HUES48 (cell line): ENCODE measurements at regions not wholly inside any gene's neighbourhood (a gene's known extent, or its start where the extent isn't known, plus 50 kb on each side); places are given as distances from the start of the nearest gene placed in this dataset.
"Not testable (repeated sequence)": the region's sequence is repeated elsewhere in the genome, so short reads cannot be mapped to it uniquely, and the experiment has no call there.

Experiments
- H3K27ac ChIP-seq: one replicate; pipeline ENCODE4 v1.7.0; 2013; ENCODE audit warnings: low read depth, low read length, inconsistent platforms
- H3K27me3 ChIP-seq: 2 replicates; pipeline ENCODE4 v1.6.1; 2013; ENCODE audit warnings: mild to moderate bottlenecking, low read length; ENCODE audit not compliant: control insufficient read depth, insufficient read depth
- H3K36me3 ChIP-seq: 2 replicates; pipeline ENCODE4 v1.6.1; 2013; ENCODE audit warnings: low read length; ENCODE audit not compliant: control insufficient read depth, insufficient read depth
- H3K4me1 ChIP-seq: 2 replicates; pipeline ENCODE4 v1.6.1; 2013; ENCODE audit warnings: mild to moderate bottlenecking, low read length; ENCODE audit not compliant: control insufficient read depth, insufficient read depth
- H3K4me3 ChIP-seq: 2 replicates; pipeline ENCODE4 v1.5.1; 2013; ENCODE audit warnings: mild to moderate bottlenecking, low read depth, low read length
- H3K9ac ChIP-seq: 2 replicates; pipeline ENCODE4 v1.6.1; 2013; ENCODE audit warnings: mild to moderate bottlenecking, low read depth, low read length, moderate library complexity
- H3K9me3 ChIP-seq: 2 replicates; pipeline ENCODE4 v1.6.1; 2013; ENCODE audit warnings: low read length; ENCODE audit not compliant: control insufficient read depth, insufficient read depth

DNA sequence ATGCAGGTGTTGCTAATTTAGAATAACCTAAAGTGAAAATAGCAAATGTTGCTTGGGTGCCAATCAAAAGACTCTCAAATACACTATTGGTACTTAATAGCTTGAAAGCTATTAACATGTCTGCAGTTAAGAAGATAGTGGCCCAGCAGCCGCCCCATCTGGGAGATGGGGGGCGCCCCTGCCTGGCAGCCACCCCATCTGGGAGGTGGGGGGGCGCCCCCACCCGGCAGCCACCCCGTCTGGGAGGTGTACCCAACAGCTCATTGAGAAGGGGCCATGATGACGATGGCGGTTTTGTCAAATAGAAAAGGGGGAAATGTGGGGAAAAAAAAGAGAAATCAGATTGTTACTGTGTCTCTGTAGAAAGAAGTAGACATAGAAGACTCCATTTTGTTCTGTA, 923.1 kb upstream of the MDGA2 start:
- Histone ChIP-seq H3K27me3 (no peaks in the 10 kb centered on the region), H3K27ac (no peak overlapping the region), H3K4me3 (no peak overlapping the region), H3K36me3 (no peaks in the 10 kb centered on the region), H3K4me1 (no peaks in the 10 kb centered on the region), H3K9ac (no peak overlapping the region), H3K9me3 (no peaks in the 10 kb centered on the region)

DNA sequence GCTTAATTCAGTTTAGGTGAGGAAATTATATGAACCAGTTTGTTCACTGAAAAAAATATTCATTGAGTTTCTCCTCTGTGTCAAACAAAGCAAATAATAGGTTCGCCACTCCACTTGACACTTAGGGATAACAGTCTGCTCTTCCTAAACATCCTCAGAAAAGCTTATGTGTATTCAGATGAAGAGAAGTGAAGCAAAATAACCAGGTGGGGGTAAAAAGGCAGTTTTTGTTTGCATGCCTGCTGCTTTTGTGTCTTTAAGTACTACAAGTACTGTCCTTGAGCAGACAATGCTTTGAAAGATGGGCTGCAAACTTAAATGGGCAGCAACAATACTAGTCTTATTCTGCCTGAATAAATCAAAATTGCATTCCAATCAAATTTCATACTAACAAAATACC, 910.7 kb upstream of the MDGA2 start:
- Histone ChIP-seq H3K9me3 (no peaks in the 10 kb centered on the region), H3K27ac (peak overlapping the region; percentile 31), H3K4me1 (peaks cover 13% of the 10 kb centered on the region), H3K4me3 (no peak overlapping the region), H3K9ac (no peak overlapping the region), H3K36me3 (no peaks in the 10 kb centered on the region), H3K27me3 (peaks cover 4% of the 10 kb centered on the region; the same call in 1 of the 2 replicates)

DNA sequence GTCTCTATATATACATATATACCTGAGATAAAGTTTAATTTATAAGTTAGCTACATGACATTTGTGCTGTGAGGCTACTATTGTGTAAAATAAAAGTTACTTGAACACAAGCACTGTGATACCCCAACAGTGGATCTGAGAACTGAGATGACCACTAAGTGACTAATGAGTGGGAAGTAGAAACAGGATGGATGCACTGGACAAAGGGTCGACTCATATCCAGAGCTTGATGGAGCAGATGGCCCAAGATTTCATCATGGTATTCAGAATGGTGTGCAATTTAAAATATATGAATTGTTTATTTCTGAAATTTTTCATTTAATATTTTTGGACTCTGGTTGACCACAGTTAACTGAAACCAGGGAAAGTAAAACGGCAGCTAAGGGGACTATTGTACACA, 908.6 kb upstream of the MDGA2 start:
- Histone ChIP-seq H3K27ac (no peak overlapping the region), H3K9ac (no peak overlapping the region), H3K36me3 (no peaks in the 10 kb centered on the region), H3K4me1 (peaks cover 13% of the 10 kb centered on the region), H3K4me3 (no peak overlapping the region), H3K9me3 (no peaks in the 10 kb centered on the region), H3K27me3 (no peaks in the 10 kb centered on the region; the same call in 1 of the 2 replicates)

DNA sequence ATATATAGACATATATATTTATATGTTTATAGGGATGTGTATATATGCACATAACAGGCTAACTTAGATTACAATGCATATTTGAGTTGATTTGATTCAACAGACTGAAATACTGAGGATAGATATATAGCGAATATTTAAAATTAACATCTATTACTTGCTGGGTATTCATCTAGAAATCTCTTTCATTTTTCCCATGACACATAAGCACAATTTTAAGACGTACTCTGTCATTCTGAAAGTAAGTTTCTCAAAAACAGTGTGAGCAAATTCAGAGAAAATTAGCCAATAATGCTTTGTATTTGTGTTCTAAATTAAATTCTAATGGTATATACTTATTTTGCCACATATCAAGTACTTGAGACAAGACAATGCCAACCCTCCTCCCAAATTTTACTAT, 907.5 kb upstream of the MDGA2 start:
- no peaks in the 10 kb centered on the region for H3K9me3 ChIP-seq
- H3K4me3 ChIP-seq, result no peak overlapping the region
- peaks cover 13% of the 10 kb centered on the region for H3K4me1 ChIP-seq
- H3K36me3 ChIP-seq, result no peaks in the 10 kb centered on the region
- no peak overlapping the region for H3K27ac ChIP-seq
- H3K27me3 ChIP-seq, result no peaks in the 10 kb centered on the region
- H3K9ac ChIP-seq, result no peak overlapping the region

DNA sequence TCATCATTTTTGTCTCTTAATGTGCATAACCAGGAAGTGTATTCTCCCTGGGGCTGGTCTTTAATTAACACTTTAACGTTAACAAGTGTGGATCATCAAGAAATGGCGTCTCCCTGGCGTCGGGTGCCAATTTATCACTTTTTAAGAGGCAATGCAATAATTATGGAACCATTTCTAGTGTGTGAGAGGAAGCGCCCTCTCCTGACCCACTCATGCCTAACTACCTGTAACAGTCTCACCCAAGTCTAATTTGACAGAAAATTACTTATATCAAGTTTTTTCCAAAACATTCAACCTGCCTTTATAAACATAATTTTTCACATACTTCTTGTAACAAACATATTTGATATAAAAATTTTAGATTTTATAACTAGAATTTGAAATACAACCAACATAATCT, 905.3 kb upstream of the MDGA2 start:
- Histone ChIP-seq H3K4me1 (peaks cover 7% of the 10 kb centered on the region), H3K27me3 (no peaks in the 10 kb centered on the region), H3K4me3 (no peak overlapping the region), H3K27ac (no peak overlapping the region), H3K9ac (no peak overlapping the region), H3K36me3 (no peaks in the 10 kb centered on the region), H3K9me3 (peaks cover 3% of the 10 kb centered on the region; the same call in 1 of the 2 replicates)

DNA sequence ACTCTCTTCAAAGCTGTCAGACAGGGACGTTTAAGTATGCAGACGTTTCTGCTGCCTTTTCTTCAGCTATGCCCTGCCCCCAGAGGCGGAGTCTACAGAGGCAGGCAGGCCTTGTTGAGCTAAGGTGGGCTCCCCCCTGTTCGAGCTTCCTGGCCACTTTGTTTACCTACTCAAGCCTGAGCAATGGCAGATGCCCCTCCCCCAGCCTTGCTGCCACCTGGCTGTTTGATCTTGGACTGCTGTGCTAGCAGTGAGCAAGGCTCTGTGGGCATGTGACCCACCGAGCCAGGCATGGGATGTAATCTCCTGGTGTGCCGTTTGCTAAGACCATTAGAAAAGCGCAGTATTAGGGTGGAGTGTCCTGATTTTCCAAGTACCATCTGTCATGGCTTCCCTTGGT, 900.4 kb upstream of the MDGA2 start:
- H3K4me3 ChIP-seq, result no peak overlapping the region
- peaks cover 6% of the 10 kb centered on the region for H3K9me3 ChIP-seq
- no peak overlapping the region for H3K9ac ChIP-seq
- H3K4me1 ChIP-seq, result peaks cover 5% of the 10 kb centered on the region; the same call in 1 of the 2 replicates
- no peak overlapping the region for H3K27ac ChIP-seq
- no peaks in the 10 kb centered on the region for H3K27me3 ChIP-seq
- no peaks in the 10 kb centered on the region for H3K36me3 ChIP-seq

DNA sequence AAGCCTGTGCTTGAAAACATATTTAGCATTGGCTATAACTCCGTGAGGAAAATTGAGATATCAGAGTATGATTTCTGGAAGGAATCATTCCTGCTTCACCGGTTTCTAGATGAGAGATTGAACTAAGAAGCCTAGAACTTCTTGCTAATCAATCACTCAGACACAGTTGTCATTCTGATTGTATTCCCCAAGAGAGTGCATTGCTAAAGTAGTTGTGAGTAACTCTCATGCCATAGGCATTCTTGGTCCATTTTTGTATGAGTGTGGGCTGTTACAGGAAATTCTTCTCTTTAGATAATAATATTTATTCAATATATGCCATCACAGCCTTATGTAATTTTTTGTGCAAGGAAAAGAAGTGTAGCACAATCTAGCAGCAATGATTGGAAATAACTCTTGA, 893.3 kb upstream of the MDGA2 start:
- Histone ChIP-seq H3K9me3 (peaks cover 9% of the 10 kb centered on the region), H3K27me3 (no peaks in the 10 kb centered on the region), H3K36me3 (no peaks in the 10 kb centered on the region), H3K4me1 (peaks cover 10% of the 10 kb centered on the region), H3K9ac (no peak overlapping the region), H3K4me3 (no peak overlapping the region), H3K27ac (no peak overlapping the region)

DNA sequence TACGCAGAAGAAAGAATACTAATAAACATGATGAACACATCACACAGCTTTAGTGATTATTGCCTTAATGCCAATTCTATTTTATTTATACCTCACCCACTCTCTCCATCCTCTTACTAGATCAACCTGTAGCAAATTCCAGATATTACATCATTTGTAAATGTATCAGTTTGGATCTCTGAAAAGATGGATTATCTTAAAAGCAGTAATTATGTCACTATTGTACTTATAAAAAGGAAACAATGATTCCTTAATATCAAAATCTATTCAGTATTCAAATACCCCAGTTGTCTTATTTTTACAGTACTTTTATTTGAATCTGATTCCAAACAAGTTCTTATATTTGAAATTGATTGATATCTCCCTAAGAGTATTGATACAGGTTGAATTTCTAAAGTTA, 892.8 kb upstream of the MDGA2 start:
- H3K36me3 ChIP-seq, result no peaks in the 10 kb centered on the region
- H3K9ac ChIP-seq, result no peak overlapping the region
- H3K27ac ChIP-seq, result no peak overlapping the region
- peaks cover 13% of the 10 kb centered on the region for H3K9me3 ChIP-seq
- no peaks in the 10 kb centered on the region for H3K27me3 ChIP-seq
- peaks cover 10% of the 10 kb centered on the region for H3K4me1 ChIP-seq
- no peak overlapping the region for H3K4me3 ChIP-seq

DNA sequence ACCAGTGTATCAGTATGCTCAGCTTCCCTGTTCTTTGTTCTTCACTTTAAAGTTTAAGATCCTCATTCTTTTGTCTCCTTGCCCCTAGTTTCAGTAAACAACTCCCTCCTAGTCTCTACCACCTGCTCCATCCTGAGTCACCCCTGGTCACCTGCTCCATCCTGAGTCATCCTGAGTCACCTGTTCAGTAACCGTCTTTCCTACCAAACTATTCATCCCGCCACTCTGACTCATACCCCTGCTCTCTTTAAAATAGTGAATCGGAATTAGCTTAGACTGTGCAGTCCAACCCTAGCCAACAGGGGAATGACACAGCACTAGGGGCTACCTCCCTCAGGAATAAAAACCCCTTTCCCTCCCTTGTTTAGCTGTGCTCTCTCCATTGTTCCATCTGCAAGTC, 888.1 kb upstream of the MDGA2 start:
- H3K4me3 ChIP-seq, result no peak overlapping the region
- no peak overlapping the region for H3K27ac ChIP-seq
- H3K9me3 ChIP-seq, result peaks cover 19% of the 10 kb centered on the region
- no peak overlapping the region for H3K9ac ChIP-seq
- no peaks in the 10 kb centered on the region for H3K36me3 ChIP-seq
- H3K27me3 ChIP-seq, result no peaks in the 10 kb centered on the region
- peaks cover 38% of the 10 kb centered on the region for H3K4me1 ChIP-seq

DNA sequence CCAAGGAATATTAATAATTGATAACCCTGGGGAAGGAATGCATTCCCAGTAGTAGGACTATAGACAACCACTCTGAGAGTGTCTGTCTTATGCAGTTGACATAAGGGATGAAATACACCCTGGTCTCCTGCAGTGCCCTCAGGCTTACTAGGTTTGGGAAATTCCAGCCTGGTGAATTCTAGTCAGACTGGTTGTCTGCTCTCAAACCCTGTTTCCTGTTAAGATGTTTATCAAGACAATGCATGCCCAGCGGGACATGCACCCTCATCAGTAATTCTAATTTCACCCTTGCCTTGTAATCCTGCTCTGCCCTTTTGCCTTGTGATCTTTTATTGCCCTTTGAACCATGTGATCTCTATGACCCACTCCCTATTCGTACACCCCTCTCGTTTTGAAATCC, 886.0 kb upstream of the MDGA2 start:
- H3K27me3 ChIP-seq, H3K4me3 ChIP-seq, H3K36me3 ChIP-seq, H3K9ac ChIP-seq: not testable (repeated sequence)
- Histone ChIP-seq H3K9me3 (peaks cover 19% of the 10 kb centered on the region), H3K4me1 (peaks cover 38% of the 10 kb centered on the region), H3K27ac (peak overlapping the region; percentile 66)

DNA sequence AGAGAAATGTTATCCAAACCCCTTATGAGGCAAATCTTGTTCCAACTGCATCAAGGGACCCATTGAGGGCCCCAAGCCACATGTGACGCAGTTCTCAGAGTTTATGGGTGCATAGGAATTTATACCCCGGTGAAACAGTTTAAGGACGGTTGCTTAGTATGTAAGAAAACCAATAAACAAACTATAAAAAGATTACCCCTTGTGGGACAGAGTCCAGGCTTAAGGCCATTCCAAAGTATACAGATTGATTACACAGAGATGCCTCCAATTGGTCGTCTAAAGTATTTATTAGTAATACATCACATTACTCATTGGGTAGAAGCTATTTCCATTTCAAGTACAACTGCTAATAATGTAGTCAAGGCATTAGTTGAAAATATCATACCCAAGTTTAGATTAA, 885.0 kb upstream of the MDGA2 start:
- Histone ChIP-seq H3K9me3 (peaks cover 19% of the 10 kb centered on the region), H3K27ac (no peak overlapping the region)

DNA sequence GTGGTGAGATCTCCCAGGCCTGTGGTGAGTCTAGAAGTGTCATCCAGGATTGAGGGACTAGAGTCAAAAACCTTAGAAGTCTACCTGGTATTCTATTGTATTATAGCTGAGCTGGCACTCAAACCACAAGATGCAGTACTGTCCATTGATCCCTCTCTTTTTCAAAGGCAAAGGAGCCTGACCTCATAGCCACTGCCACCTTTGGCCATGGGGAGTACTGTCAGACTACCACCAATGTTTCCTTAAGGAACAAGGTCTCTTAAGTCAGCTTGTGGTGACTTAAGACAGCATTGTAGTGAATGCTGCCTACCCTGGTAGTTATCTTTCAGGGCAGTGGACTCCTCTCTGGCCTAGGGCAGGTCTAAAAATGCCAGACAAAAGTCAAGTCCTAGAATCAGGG, 878.0 kb upstream of the MDGA2 start:
- no peak overlapping the region for H3K27ac ChIP-seq
- no peaks in the 10 kb centered on the region for H3K27me3 ChIP-seq
- no peaks in the 10 kb centered on the region for H3K36me3 ChIP-seq
- no peak overlapping the region for H3K4me3 ChIP-seq
- no peaks in the 10 kb centered on the region for H3K9me3 ChIP-seq
- H3K9ac ChIP-seq, result no peak overlapping the region
- H3K4me1 ChIP-seq, result no peaks in the 10 kb centered on the region

More for the DNA sequence above, 885.0 kb upstream of the MDGA2 start:
- peaks cover 34% of the 10 kb centered on the region for H3K4me1 ChIP-seq
- no peak overlapping the region for H3K4me3 ChIP-seq
- no peaks in the 10 kb centered on the region for H3K27me3 ChIP-seq
- no peaks in the 10 kb centered on the region for H3K36me3 ChIP-seq
- no peak overlapping the region for H3K9ac ChIP-seq
